ENCODE measurements at regions not wholly inside any gene's neighbourhood (a gene's known extent, or its start where the extent isn't known, plus 50 kb on each side); places are given as distances from the start of the nearest gene placed in this dataset.

DNA sequence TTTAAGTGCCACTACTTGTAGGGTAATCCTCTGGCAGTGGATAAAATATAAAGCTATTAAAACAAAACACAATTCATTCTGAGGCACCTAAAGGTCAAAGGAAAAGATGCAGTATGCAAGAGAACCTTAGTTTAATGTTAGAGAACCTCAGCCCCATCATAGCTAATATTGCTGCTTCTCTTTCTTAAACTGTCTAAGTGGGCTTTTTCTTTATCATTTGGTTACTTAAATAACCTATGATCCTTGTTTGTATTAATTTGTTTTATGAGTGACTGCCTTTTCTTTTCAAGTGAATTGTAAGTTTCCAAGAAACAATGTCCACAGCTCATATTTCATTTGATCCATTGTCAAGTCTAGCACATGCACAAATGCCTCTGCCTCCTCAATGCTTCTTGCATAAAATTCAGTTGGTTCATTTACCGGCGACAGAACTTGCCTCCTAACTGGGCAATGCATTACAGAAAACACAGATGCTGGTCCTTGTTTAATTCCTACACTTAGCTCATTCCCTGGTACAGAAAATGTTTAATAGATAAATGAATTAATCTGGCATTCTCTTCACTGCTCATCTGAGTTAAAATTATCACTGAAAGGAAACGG lies 1049.8 kb downstream of the OLFM4 start:
- no peak for TF ChIP-seq EZH2 (IDR thresholded peaks at IDR 0.05; ENCODE audit: borderline replicate concordance)
- no peak for TF ChIP-seq CTCF (IDR thresholded peaks at IDR 0.05; ENCODE audit: poor library complexity)

All from hepatocyte (in vitro differentiated cells).